ENCODE measurements at regions not wholly inside any gene's neighbourhood (a gene's known extent, or its start where the extent isn't known, plus 50 kb on each side); places are given as distances from the start of the nearest gene placed in this dataset.

DNA sequence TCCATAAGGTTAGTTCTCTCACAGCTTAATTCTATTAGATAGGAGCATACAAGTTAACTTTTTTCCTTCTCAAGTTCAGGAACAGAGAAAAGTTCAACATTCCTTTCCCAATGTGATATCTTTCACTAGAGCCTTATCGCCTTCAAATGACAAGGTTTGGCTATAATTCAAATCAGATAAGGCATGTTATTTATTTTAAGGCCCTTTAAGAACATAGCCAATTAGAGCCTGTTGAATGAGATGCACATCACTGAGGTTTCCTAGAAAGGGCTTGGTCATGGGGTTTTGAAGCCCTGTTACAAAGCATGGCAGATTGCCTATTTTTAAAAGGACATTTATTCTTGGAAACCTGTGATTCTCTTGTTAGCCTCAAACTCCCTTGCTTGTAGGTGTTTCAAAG lies 123.4 kb downstream of the BASP1 start:
- Histone ChIP-seq H3K9me3 (no peaks in the 10 kb centered on the region), H3K4me3 (no peak overlapping the region), H3K4me1 (replicated peaks) (no peaks in the 10 kb centered on the region), H3K27ac (no peak overlapping the region), H3K27me3 (replicated peaks; ENCODE audit: insufficient read depth) (no peaks in the 10 kb centered on the region), H3K36me3 (no peaks in the 10 kb centered on the region)
- intact Hi-C loops (cut with DNase I): no loop called here
- TF ChIP-seq CTCF (IDR thresholded peaks at IDR 0.05) (no peak), POLR2AphosphoS5 (IDR thresholded peaks at IDR 0.05) (peak; percentile 4), POLR2A (IDR thresholded peaks at IDR 0.05) (no peak)
- 6% methylated on average over 1 of the region's 1 CpG for WGBS
- DNase-seq (ENCODE audit: low spot score): no peak

DNA sequence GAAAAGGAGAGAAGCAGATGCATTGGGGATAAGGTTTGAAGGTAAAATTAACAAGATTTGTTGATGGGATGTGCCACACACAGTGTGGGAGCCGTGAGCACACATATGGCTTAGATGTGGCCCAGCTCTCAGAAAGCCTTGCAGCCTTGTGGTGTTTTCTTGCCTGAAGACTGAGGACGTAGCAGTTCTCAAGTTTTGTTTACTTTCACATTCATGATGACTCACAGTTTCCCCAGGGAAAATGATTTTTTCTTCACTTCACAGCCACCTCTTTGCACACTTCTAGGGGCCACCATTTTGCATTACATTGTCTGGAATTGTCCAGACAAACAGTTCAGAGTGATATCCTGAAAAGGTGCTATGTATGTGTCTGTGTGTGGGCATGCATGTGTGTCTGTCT lies 126.2 kb downstream of the BASP1 start:
- no peak overlapping the region for H3K4me3 ChIP-seq
- no peaks in the 10 kb centered on the region for H3K27me3 ChIP-seq (replicated peaks; ENCODE audit: insufficient read depth)
- H3K36me3 ChIP-seq: no peaks in the 10 kb centered on the region
- TF ChIP-seq CTCF (IDR thresholded peaks at IDR 0.05) (no peak), POLR2AphosphoS5 (IDR thresholded peaks at IDR 0.05) (peak; percentile 44)
- H3K9me3 ChIP-seq: no peaks in the 10 kb centered on the region
- H3K27ac ChIP-seq: no peak overlapping the region
- intact Hi-C loops (cut with DNase I): no loop called here
- H3K4me1 ChIP-seq (replicated peaks): no peaks in the 10 kb centered on the region
- 40% methylated on average over 2 of the region's 2 CpGs for WGBS
- peak; percentile 9 for DNase-seq (ENCODE audit: low spot score)

- WGBS: 90% methylated on average over 2 of the region's 2 CpGs
- intact Hi-C loops (cut with DNase I): no loop called here
- no peaks in the 10 kb centered on the region for H3K9me3 ChIP-seq
These were observed 129.4 kb downstream of the BASP1 start for GRCh38 chr5:17346811-17347210.

DNA sequence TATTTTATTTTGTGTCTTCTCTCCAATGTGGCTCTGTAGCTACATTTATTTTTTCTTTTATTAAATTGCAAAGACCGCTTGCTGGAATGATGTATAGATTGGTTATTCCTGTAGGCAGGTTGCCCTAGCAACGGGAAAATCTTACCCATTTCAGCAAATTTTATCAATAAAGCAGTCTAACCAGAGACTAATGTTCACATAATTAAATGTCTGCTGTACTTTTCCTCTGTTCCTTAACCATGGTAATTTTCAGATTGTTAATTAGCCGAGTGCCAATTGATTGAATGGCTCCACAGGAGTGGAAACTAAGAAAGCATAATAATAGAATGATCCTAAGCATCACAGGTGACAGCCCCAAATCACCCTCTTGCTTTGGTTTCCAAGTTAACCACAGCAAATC lies 134.8 kb downstream of the BASP1 start:
- no peak overlapping the region for H3K27ac ChIP-seq
- no peaks in the 10 kb centered on the region for H3K27me3 ChIP-seq (replicated peaks; ENCODE audit: insufficient read depth)
- no peaks in the 10 kb centered on the region for H3K4me1 ChIP-seq (replicated peaks)
- no peaks in the 10 kb centered on the region for H3K9me3 ChIP-seq
- H3K36me3 ChIP-seq: no peaks in the 10 kb centered on the region
- intact Hi-C loops (cut with DNase I): no loop called here
- no peak for TF ChIP-seq CTCF (IDR thresholded peaks at IDR 0.05)
- TF ChIP-seq POLR2AphosphoS5 (IDR thresholded peaks at IDR 0.05): no peak
- no peak for TF ChIP-seq POLR2A (IDR thresholded peaks at IDR 0.05)
- H3K4me3 ChIP-seq: no peak overlapping the region
- WGBS: 76% methylated on average over 3 of the region's 3 CpGs
- DNase-seq (ENCODE audit: low spot score): no peak

More at GRCh38 chr5:17346811-17347210, 129.4 kb downstream of the BASP1 start:
- TF ChIP-seq CTCF (IDR thresholded peaks at IDR 0.05) (no peak), POLR2AphosphoS5 (IDR thresholded peaks at IDR 0.05) (no peak), POLR2A (IDR thresholded peaks at IDR 0.05) (no peak)
- DNase-seq (ENCODE audit: low spot score): no peak
- no peaks in the 10 kb centered on the region for H3K27me3 ChIP-seq (replicated peaks; ENCODE audit: insufficient read depth)
- no peak overlapping the region for H3K4me3 ChIP-seq
- H3K4me1 ChIP-seq (replicated peaks): no peaks in the 10 kb centered on the region
- no peak overlapping the region for H3K27ac ChIP-seq
- H3K36me3 ChIP-seq: no peaks in the 10 kb centered on the region

DNA sequence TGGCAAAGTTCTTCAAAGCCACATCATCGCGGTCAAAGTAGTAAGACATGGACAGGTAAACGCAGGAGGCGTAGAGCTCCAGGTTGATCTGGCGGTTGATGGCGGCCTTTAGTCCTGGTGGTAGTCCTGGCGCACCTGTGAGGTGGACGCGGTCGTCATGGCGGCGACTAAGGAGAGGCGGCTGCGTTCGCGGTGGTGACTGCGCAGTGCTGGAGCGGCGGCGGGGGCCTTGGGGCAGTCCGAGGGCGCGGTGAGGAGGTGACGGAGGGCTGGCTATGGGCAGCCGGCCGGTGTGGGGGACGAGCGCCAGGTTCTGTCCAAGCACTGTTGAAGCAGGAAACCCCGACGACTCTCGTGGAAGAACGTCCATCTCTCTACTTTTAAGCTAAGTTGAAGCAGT lies 136.8 kb downstream of the BASP1 start:
- TF ChIP-seq POLR2AphosphoS5 (IDR thresholded peaks at IDR 0.05) (no peak), POLR2A (IDR thresholded peaks at IDR 0.05) (no peak), CTCF (IDR thresholded peaks at IDR 0.05) (no peak)
- Histone ChIP-seq H3K36me3 (no peaks in the 10 kb centered on the region), H3K4me3 (no peak overlapping the region), H3K27ac (no peak overlapping the region), H3K27me3 (replicated peaks; ENCODE audit: insufficient read depth) (no peaks in the 10 kb centered on the region), H3K9me3 (no peaks in the 10 kb centered on the region), H3K4me1 (replicated peaks) (no peaks in the 10 kb centered on the region)
- intact Hi-C loops (cut with DNase I): no loop called here
- DNase-seq (ENCODE audit: low spot score): no peak
- 98% methylated on average over 32 of the region's 32 CpGs for WGBS

Data from prostate gland (tissue), 2 donors.